ENCODE measurements at regions not wholly inside any gene's neighbourhood (a gene's known extent, or its start where the extent isn't known, plus 50 kb on each side); places are given as distances from the start of the nearest gene placed in this dataset.

- Histone ChIP-seq H3K27me3 (ENCODE audit: insufficient read depth, low read depth, severe bottlenecking) (peaks cover 42% of the 10 kb centered on the region), H3K36me3 (no peaks in the 10 kb centered on the region), H3K4me3 (ENCODE audit: low read depth, low read length) (no peak overlapping the region), H3K9me3 (ENCODE audit: severe bottlenecking) (peaks cover 7% of the 10 kb centered on the region), H3K27ac (no peak overlapping the region)
- no peak for DNase-seq
- TF ChIP-seq, protein P1, sequence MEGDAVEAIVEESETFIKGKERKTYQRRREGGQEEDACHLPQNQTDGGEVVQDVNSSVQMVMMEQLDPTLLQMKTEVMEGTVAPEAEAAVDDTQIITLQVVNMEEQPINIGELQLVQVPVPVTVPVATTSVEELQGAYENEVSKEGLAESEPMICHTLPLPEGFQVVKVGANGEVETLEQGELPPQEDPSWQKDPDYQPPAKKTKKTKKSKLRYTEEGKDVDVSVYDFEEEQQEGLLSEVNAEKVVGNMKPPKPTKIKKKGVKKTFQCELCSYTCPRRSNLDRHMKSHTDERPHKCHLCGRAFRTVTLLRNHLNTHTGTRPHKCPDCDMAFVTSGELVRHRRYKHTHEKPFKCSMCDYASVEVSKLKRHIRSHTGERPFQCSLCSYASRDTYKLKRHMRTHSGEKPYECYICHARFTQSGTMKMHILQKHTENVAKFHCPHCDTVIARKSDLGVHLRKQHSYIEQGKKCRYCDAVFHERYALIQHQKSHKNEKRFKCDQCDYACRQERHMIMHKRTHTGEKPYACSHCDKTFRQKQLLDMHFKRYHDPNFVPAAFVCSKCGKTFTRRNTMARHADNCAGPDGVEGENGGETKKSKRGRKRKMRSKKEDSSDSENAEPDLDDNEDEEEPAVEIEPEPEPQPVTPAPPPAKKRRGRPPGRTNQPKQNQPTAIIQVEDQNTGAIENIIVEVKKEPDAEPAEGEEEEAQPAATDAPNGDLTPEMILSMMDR (IDR thresholded peaks at IDR 0.05; ENCODE audit: low read depth, low read length), result no peak
Observed at GRCh38 chr5:14003936-14004335, 59.4 kb upstream of the DNAH5 start.

DNA sequence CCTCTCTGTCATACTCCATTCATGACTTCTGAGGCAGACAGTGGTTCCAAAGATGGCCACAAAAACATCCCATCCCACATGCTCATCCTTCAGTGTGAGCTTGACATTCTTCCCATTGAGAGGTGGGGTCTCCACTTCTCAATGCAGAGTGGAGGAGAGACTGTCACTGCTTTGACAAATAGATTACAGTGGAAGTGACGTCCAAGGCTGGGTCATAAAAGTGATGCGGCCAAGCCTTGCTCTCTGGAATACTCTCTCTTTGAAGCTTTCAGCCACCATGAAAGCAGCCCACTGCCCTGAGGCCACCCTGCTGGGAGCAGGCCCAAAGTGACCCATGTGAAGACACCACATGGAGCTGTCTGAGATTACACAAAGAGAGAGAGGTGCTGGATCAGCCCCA, 59.0 kb upstream of the DNAH5 start:
- H3K9me3 ChIP-seq (ENCODE audit: severe bottlenecking), result peaks cover 9% of the 10 kb centered on the region
- TF ChIP-seq, protein P1 (IDR thresholded peaks at IDR 0.05; ENCODE audit: low read depth, low read length), result no peak
- DNase-seq, result no peak
- H3K36me3 ChIP-seq, result no peaks in the 10 kb centered on the region
- no peak overlapping the region for H3K4me3 ChIP-seq (ENCODE audit: low read depth, low read length)
- peaks cover 43% of the 10 kb centered on the region for H3K27me3 ChIP-seq (ENCODE audit: insufficient read depth, low read depth, severe bottlenecking)
- H3K27ac ChIP-seq, result no peak overlapping the region

DNA sequence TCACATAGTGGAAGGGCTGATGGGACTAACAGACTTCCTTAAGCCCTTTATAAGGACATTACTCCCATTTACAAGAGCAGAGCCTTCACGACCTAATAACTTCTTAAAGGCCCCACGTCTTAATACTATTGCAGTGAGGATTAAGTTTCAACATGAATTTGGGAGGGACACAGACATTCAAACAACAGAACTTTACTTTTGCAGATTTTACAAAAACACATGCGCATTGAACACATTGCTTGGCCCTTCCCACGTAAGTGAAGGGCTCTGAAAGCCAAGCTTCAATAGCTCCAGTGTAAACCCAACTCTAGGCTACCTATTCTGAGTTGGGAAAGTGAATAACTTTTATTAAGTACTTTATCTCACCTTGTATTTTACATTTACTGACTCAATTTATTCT, 53.8 kb upstream of the DNAH5 start:
- Histone ChIP-seq H3K9me3 (ENCODE audit: severe bottlenecking) (peaks cover 14% of the 10 kb centered on the region), H3K27me3 (ENCODE audit: insufficient read depth, low read depth, severe bottlenecking) (peaks cover 33% of the 10 kb centered on the region), H3K36me3 (no peaks in the 10 kb centered on the region), H3K4me3 (ENCODE audit: low read depth, low read length) (no peak overlapping the region), H3K27ac (no peak overlapping the region)
- DNase-seq, result no peak
- TF ChIP-seq, protein P1 (IDR thresholded peaks at IDR 0.05; ENCODE audit: low read depth, low read length), result no peak

DNA sequence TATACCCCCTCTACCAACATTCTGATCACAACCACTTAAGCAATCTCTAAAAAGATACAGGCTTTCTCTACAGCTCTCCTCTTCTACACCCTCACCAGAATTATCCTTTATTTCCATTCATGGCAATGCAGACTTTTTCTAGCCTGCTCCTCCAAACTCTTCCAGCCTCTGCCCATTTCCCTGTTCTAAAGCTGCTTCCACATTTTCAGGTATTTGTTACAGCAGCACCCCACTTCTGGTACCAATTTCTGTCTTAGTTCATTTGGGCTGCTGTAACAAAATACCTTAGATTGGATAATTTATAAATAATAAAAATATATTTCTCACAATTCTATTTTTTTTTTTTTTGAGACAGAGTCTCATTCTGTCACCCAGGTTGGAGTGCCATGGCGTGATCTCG, 53.0 kb upstream of the DNAH5 start:
- no peak for DNase-seq
- Histone ChIP-seq H3K9me3 (ENCODE audit: severe bottlenecking) (peaks cover 14% of the 10 kb centered on the region), H3K36me3 (no peaks in the 10 kb centered on the region), H3K27ac (no peak overlapping the region), H3K4me3 (ENCODE audit: low read depth, low read length) (no peak overlapping the region), H3K27me3 (ENCODE audit: insufficient read depth, low read depth, severe bottlenecking) (peaks cover 38% of the 10 kb centered on the region)
- TF ChIP-seq, protein P1 (IDR thresholded peaks at IDR 0.05; ENCODE audit: low read depth, low read length), result no peak

DNA sequence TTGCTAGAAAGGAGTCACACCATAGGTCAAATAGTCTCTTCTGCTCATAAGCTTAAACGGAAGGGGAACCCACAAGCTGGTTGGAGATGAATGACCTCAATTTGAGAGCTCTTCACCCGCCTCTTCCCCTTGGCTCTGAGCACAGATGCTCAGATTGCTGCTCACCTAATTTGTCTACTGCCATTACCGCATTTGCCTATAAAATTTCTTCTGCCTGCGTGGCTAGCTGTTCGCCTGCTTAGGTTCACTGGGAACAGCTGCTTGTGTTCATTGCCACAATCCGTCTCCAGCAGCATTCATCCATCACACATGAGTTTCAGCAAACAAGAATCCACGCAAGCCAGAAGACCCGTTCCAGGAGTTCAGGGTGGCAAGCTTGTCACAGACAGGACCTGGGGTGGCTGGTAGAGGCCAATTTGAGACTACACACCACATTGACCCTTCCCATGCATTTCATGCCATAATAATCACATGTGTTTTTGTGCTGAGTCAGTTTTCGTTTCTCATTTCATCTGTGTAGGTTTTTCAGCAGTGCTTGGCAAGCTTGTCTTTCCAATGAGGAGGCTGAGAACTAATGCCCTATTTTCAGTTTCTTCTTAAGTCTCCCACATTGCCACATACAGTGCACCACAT, 50.2 kb upstream of the DNAH5 start:
- TF ChIP-seq, protein P1 (IDR thresholded peaks at IDR 0.05; ENCODE audit: low read depth, low read length), result no peak
- no peak for DNase-seq
- H3K27ac ChIP-seq, result no peak overlapping the region
- no peaks in the 10 kb centered on the region for H3K36me3 ChIP-seq
- no peak overlapping the region for H3K4me3 ChIP-seq (ENCODE audit: low read depth, low read length)
- peaks cover 11% of the 10 kb centered on the region for H3K9me3 ChIP-seq (ENCODE audit: severe bottlenecking)
- H3K27me3 ChIP-seq (ENCODE audit: insufficient read depth, low read depth, severe bottlenecking), result peaks cover 54% of the 10 kb centered on the region
